B cell (primary cell): ENCODE measurements at regions not wholly inside any gene's neighbourhood (a gene's known extent, or its start where the extent isn't known, plus 50 kb on each side); places are given as distances from the start of the nearest gene placed in this dataset.

ENCODE experiments used
- ATAC-seq: fragments of 200-7000 bp; cut with Tn5 transposase; one replicate; pipeline ENCODE4 v1.10.0; 2021; ENCODE audit warnings: low read depth, mild to moderate bottlenecking, moderate number of reproducible peaks, moderate library complexity
- CTCF ChIA-PET: fragments of 350-600 bp; sonication (Branson Sonifier 250); formaldehyde crosslinking; loops from one replicate; lab custom pipeline; 2021; ENCODE audit warnings: antibody characterized with exemption, inconsistent platforms; lab: Charles Lee
- POLR2A ChIA-PET: fragments of 350-600 bp; sonication (Branson Sonifier 250); formaldehyde crosslinking; loops from one replicate; lab custom pipeline; 2021; ENCODE audit warnings: antibody characterized with exemption; lab: Charles Lee
- DNase-seq: peaks from one replicate; pipeline ENCODE4 v3.0.0; 2013
- H2AFZ ChIP-seq: 2 replicates; pipeline ENCODE4 v1.6.1; 2012; ENCODE audit warnings: mild to moderate bottlenecking, low read depth, low read length; ENCODE audit not compliant: insufficient read depth, poor library complexity, severe bottlenecking
- H3K27ac ChIP-seq, 2 donors: 1 replicate in 1 of 2; 2 replicates in 1 of 2; pipeline ENCODE4 v1.5.1; 2012 to 2013; ENCODE audit warnings: low read length in 2 of 2, mild to moderate bottlenecking in 2 of 2, moderate library complexity in 1 of 2
- H3K27me3 ChIP-seq, 4 experiments: fragments of 200-600 bp in 1 of 4; sonication (generic) in 1 of 4; replicated peaks in 1 of 4; 1 replicate in 2 of 4; 2 replicates in 2 of 4; pipeline versions ENCODE4 v1.6.1 to v1.7.0; 2013 to 2016; ENCODE audit warnings: low read length in 3 of 4, mild to moderate bottlenecking in 2 of 4, mixed read lengths in 1 of 4, moderate library complexity in 1 of 4; ENCODE audit not compliant: insufficient read depth in 4 of 4, control insufficient read depth in 3 of 4; ENCODE audit errors: control extremely low read depth in 1 of 4
- H3K36me3 ChIP-seq, 2 experiments: replicated peaks in 1 of 2; 1 replicate in 1 of 2; 2 replicates in 1 of 2; pipeline versions ENCODE4 v1.6.1 to v1.7.1; 2013; ENCODE audit warnings: low read length in 1 of 2; ENCODE audit not compliant: insufficient read depth in 2 of 2, control insufficient read depth in 1 of 2; ENCODE audit errors: control extremely low read depth in 1 of 2, extremely low read depth in 1 of 2
- H3K4me1 ChIP-seq, 2 donors: fragments of 200-600 bp in 1 of 2; sonication (generic) in 1 of 2; 1 replicate in 1 of 2; 2 replicates in 1 of 2; pipeline versions ENCODE4 v1.5.1 to v1.6.1; 2013 to 2017; ENCODE audit warnings: low read length in 2 of 2; ENCODE audit not compliant: control insufficient read depth in 2 of 2, insufficient read depth in 2 of 2
- H3K4me2 ChIP-seq: replicated peaks from 2 replicates; pipeline ENCODE3; 2012; ENCODE audit warnings: mild to moderate bottlenecking, low read depth, low read length; ENCODE audit not compliant: poor library complexity, severe bottlenecking
- H3K4me3 ChIP-seq, 5 experiments: fragments of 200-600 bp in 1 of 5; sonication (generic) in 1 of 5; 1 replicate in 3 of 5; 2 replicates in 2 of 5; pipeline versions ENCODE4 v1.5.1 to v1.7.0; 2011 to 2016; ENCODE audit warnings: low read length in 4 of 5, mild to moderate bottlenecking in 4 of 5, low read depth in 2 of 5, control low read depth in 1 of 5, moderate library complexity in 1 of 5; ENCODE audit not compliant: insufficient read depth in 1 of 5; ENCODE audit errors: control extremely low read depth in 1 of 5, extremely low read depth in 1 of 5
- H3K79me2 ChIP-seq: fragments of 200-600 bp; sonication (generic); one replicate; pipeline ENCODE4 v1.6.0; 2016; ENCODE audit warnings: low read length; ENCODE audit not compliant: control insufficient read depth, insufficient read depth
- H3K9ac ChIP-seq: fragments of 200-600 bp; sonication (generic); 2 replicates; pipeline ENCODE4 v1.6.1; 2017; ENCODE audit warnings: mild to moderate bottlenecking, low read length, moderate library complexity
- H3K9me3 ChIP-seq, 3 donors: one replicate each; pipeline versions ENCODE4 v1.6.1 to v1.7.1; 2013; ENCODE audit warnings: low read length in 2 of 3; ENCODE audit not compliant: control insufficient read depth in 2 of 3, insufficient read depth in 1 of 3; ENCODE audit errors: control extremely low read depth in 1 of 3
- H4K20me1 ChIP-seq: 2 replicates; pipeline ENCODE4 v1.6.0; 2012; ENCODE audit warnings: mild to moderate bottlenecking, low read length; ENCODE audit not compliant: insufficient read depth, control insufficient read depth, poor library complexity, severe bottlenecking
- H3K27ac Mint-ChIP-seq: one replicate; pipeline ENCODE4 v1.8.0; 2021; ENCODE audit warnings: mixed read lengths
- H3K27me3 Mint-ChIP-seq: one replicate; pipeline ENCODE4 v1.8.0; 2021; ENCODE audit warnings: mixed read lengths
- H3K4me1 Mint-ChIP-seq: one replicate; pipeline ENCODE4 v1.8.0; 2021; ENCODE audit warnings: mixed read lengths
- H3K4me3 Mint-ChIP-seq: one replicate; pipeline ENCODE4 v1.8.0; 2021; ENCODE audit warnings: mixed read lengths
- H3K9me3 Mint-ChIP-seq: one replicate; pipeline ENCODE4 v1.8.0; 2022; ENCODE audit warnings: mixed read lengths; ENCODE audit not compliant: insufficient read depth
- EZH2 ChIP-seq: IDR thresholded peaks from 2 replicates; pipeline ENCODE4 v1.6.1; 2012; ENCODE audit warnings: borderline replicate concordance, low read depth, mild to moderate bottlenecking, moderate library complexity, low read length; ENCODE audit not compliant: insufficient read depth, poor library complexity, severe bottlenecking
- WGBS: methylation state at CpG from one replicate; pipeline ENCODE4 v1.1.5; 2013; ENCODE audit warnings: missing lambda C conversion rate; ENCODE audit not compliant: insufficient coverage; 5-methylcytosine and 5-hydroxymethylcytosine counted together
- intact Hi-C: fragments of 100-400 bp; cut with micrococcal nuclease; formaldehyde crosslinking; loops from one replicate; pipeline ENCODE4 v1.10.0; 2022
- TF ChIP-seq, protein P1 (sequence below): fragments of 200-600 bp; IDR thresholded peaks from one replicate; pipeline ENCODE4 v1.8.0; 2022; ENCODE audit warnings: antibody characterized with exemption, mild to moderate bottlenecking

- Histone ChIP-seq H3K9me3 (no peaks in the 10 kb centered on the region), H3K9ac (no peak overlapping the region), H3K27ac (no peak overlapping the region), H3K79me2 (no peaks in the 10 kb centered on the region), H3K27me3 (peaks cover 0 to 24% (median 4%) of the 10 kb centered on the region in 4 experiments), H3K36me3 (no peaks in the 10 kb centered on the region), H2AFZ (no peak overlapping the region), H3K4me1 (no peaks in the 10 kb centered on the region), H3K4me3 (no peak overlapping the region), H3K4me2 (no peak overlapping the region), H4K20me1 (no peaks in the 10 kb centered on the region)
- Mint-ChIP-seq H3K27ac (no peak overlapping the region), H3K27me3 (peaks cover 37% of the 10 kb centered on the region), H3K9me3 (no peaks in the 10 kb centered on the region), H3K4me1 (no peaks in the 10 kb centered on the region), H3K4me3 (no peak overlapping the region)
- no peak for ATAC-seq
- TF ChIP-seq, protein P1, sequence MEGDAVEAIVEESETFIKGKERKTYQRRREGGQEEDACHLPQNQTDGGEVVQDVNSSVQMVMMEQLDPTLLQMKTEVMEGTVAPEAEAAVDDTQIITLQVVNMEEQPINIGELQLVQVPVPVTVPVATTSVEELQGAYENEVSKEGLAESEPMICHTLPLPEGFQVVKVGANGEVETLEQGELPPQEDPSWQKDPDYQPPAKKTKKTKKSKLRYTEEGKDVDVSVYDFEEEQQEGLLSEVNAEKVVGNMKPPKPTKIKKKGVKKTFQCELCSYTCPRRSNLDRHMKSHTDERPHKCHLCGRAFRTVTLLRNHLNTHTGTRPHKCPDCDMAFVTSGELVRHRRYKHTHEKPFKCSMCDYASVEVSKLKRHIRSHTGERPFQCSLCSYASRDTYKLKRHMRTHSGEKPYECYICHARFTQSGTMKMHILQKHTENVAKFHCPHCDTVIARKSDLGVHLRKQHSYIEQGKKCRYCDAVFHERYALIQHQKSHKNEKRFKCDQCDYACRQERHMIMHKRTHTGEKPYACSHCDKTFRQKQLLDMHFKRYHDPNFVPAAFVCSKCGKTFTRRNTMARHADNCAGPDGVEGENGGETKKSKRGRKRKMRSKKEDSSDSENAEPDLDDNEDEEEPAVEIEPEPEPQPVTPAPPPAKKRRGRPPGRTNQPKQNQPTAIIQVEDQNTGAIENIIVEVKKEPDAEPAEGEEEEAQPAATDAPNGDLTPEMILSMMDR: no peak
- TF ChIP-seq EZH2: no peak
- DNase-seq: no peak
- WGBS: 12% methylated on average over 7 of the region's 8 CpGs
- intact Hi-C loops: no loop called here
- ChIA-PET POLR2A (no interaction called here), CTCF (no interaction called here)
Measured at GRCh38 chr9:99361817-99362216, 139.7 kb downstream of the SEC61B start.

DNA sequence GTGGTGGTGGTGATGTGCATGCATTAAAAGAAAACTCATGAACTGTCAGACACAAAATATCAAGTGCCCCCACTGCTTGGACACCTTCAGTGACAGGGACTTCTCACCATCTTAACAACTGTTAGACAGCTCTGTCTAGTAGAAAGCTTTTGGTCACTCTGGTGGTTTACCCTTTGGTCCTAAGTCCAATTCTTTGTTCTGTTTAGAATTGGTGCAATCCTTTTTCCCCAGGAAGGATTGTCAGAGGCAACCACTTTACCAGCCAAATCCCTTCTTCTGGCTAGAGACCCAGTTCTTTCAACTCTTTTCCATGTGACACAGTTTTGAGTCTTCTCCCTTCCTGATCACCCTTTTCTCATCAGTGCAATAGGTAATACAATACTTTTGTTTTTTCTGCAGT is 140.2 kb downstream of the SEC61B start:
- ATAC-seq: no peak
- H3K4me3 ChIP-seq: no peak overlapping the region
- H3K27me3 ChIP-seq: peaks cover 0 to 28% (median 6%) of the 10 kb centered on the region in 4 experiments
- no peaks in the 10 kb centered on the region for H3K79me2 ChIP-seq
- H4K20me1 ChIP-seq: no peaks in the 10 kb centered on the region
- H3K9me3 ChIP-seq: no peaks in the 10 kb centered on the region
- H3K4me1 ChIP-seq: no peaks in the 10 kb centered on the region
- no peaks in the 10 kb centered on the region for H3K36me3 ChIP-seq
- H3K27me3 Mint-ChIP-seq: peaks cover 40% of the 10 kb centered on the region
- no peak overlapping the region for H3K27ac Mint-ChIP-seq
- no peak overlapping the region for H3K9ac ChIP-seq
- POLR2A ChIA-PET: no interaction called here
- H3K4me2 ChIP-seq: no peak overlapping the region
- H3K4me1 Mint-ChIP-seq: no peaks in the 10 kb centered on the region
- CTCF ChIA-PET: interaction anchor here (0.6 kb wide), 1 partner anchor 743 kb away, joined by 4 read pairs; no protein-coding TSS in a partner anchor
- no peak for DNase-seq
- intact Hi-C loops: no loop called here
- no peak overlapping the region for H3K27ac ChIP-seq
- TF ChIP-seq EZH2: no peak
- TF ChIP-seq, protein P1: no peak
- H3K4me3 Mint-ChIP-seq: no peak overlapping the region
- H2AFZ ChIP-seq: no peak overlapping the region
- H3K9me3 Mint-ChIP-seq: no peaks in the 10 kb centered on the region
